ENCODE measurements at regions not wholly inside any gene's neighbourhood (a gene's known extent, or its start where the extent isn't known, plus 50 kb on each side); places are given as distances from the start of the nearest gene placed in this dataset.

DNA sequence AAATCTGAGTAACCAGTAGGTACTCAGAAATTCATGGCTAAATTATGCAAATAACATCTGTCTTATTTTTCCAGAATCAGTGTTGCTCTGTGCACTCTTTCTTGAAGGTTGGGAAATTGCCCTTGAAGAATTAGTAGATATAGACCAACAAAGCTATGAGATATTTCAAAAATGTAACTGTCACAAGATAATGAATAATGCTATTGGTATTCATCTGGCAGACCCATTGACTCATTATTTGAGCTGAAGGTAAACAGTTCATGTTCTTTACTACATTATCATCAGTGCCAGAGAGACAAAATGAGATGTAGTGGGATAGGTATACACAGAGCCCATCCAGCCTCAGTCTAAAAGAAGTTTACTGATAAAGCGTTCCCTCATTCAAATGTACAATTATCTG lies 274.7 kb downstream of the CASP12 start:
- no peaks in the 10 kb centered on the region for H3K9me3 ChIP-seq (ENCODE audit: low read length)
- POLR2A ChIA-PET: no interaction called here
- no peak overlapping the region for H3K27ac ChIP-seq (ENCODE audit: low read depth, low read length, poor library complexity, severe bottlenecking)
- H3K9me2 ChIP-seq (ENCODE audit: insufficient read depth, low read length): no peaks in the 10 kb centered on the region
- H2AFZ ChIP-seq (ENCODE audit: low read length): no peak overlapping the region
- no peak overlapping the region for H3K4me2 ChIP-seq (ENCODE audit: low read length)
- H4K20me1 ChIP-seq (ENCODE audit: insufficient read depth, low read length): no peaks in the 10 kb centered on the region
- CTCF ChIA-PET (ENCODE audit: unreplicated experiment): no interaction called here
- TF ChIP-seq, protein P1, sequence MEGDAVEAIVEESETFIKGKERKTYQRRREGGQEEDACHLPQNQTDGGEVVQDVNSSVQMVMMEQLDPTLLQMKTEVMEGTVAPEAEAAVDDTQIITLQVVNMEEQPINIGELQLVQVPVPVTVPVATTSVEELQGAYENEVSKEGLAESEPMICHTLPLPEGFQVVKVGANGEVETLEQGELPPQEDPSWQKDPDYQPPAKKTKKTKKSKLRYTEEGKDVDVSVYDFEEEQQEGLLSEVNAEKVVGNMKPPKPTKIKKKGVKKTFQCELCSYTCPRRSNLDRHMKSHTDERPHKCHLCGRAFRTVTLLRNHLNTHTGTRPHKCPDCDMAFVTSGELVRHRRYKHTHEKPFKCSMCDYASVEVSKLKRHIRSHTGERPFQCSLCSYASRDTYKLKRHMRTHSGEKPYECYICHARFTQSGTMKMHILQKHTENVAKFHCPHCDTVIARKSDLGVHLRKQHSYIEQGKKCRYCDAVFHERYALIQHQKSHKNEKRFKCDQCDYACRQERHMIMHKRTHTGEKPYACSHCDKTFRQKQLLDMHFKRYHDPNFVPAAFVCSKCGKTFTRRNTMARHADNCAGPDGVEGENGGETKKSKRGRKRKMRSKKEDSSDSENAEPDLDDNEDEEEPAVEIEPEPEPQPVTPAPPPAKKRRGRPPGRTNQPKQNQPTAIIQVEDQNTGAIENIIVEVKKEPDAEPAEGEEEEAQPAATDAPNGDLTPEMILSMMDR (conservative IDR thresholded peaks at IDR 0.05; ENCODE audit: low read length): no peak
- no peak for TF ChIP-seq EZH2phosphoT487 (IDR thresholded peaks at IDR 0.05; ENCODE audit: borderline replicate concordance, low read depth, low read length)
- DNase-seq (ENCODE audit: low spot score): no peak
- H3K4me1 ChIP-seq (ENCODE audit: insufficient read depth, low read length, poor library complexity, severe bottlenecking): no peaks in the 10 kb centered on the region
- H3K36me3 ChIP-seq (ENCODE audit: insufficient read depth, low read length): no peaks in the 10 kb centered on the region
- no peaks in the 10 kb centered on the region for H3K79me2 ChIP-seq (ENCODE audit: insufficient read depth, low read depth, low read length)
- no peak overlapping the region for H3K4me3 ChIP-seq (ENCODE audit: low read depth, low read length, poor library complexity, severe bottlenecking)
- no TSS peak for BruUV-seq (replicated peaks)
- intact Hi-C loops (cut with micrococcal nuclease; ENCODE audit: unreplicated experiment): no loop called here

DNA sequence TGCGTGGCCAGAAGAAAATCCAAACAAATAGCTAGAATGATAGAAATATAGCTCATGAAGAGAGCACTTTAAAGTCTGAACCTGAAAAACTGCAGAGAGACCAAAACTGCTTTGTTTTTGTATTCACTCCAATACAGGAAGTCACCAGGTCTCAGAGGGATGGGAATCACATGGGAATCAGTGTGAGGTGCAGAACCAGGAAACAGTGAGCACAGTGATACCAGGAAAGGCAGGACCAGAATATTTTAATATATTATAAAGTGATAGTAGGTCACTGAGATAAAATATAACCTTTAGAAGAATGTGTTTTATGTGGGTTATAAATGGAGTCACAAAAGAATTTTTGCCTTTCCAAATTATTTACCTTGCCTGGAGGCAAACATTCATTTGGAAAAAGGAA lies 277.3 kb downstream of the CASP12 start:
- intact Hi-C loops (cut with micrococcal nuclease; ENCODE audit: unreplicated experiment): no loop called here
- no peaks in the 10 kb centered on the region for H3K9me2 ChIP-seq (ENCODE audit: insufficient read depth, low read length)
- no peaks in the 10 kb centered on the region for H3K9me3 ChIP-seq (ENCODE audit: low read length)
- H2AFZ ChIP-seq (ENCODE audit: low read length): no peak overlapping the region
- BruUV-seq (replicated peaks): no TSS peak
- no peak for DNase-seq (ENCODE audit: low spot score)
- ChIA-PET POLR2A (no interaction called here), CTCF (ENCODE audit: unreplicated experiment) (interaction anchor here (0.8 kb wide), 1 partner anchor 14 kb away, joined by 3 read pairs; no protein-coding TSS in a partner anchor)
- H3K4me1 ChIP-seq (ENCODE audit: insufficient read depth, low read length, poor library complexity, severe bottlenecking): no peaks in the 10 kb centered on the region
- H3K79me2 ChIP-seq (ENCODE audit: insufficient read depth, low read depth, low read length): no peaks in the 10 kb centered on the region
- no peak overlapping the region for H3K4me3 ChIP-seq (ENCODE audit: low read depth, low read length, poor library complexity, severe bottlenecking)
- no peaks in the 10 kb centered on the region for H3K36me3 ChIP-seq (ENCODE audit: insufficient read depth, low read length)
- H3K4me2 ChIP-seq (ENCODE audit: low read length): no peak overlapping the region
- H4K20me1 ChIP-seq (ENCODE audit: insufficient read depth, low read length): no peaks in the 10 kb centered on the region
- H3K27ac ChIP-seq (ENCODE audit: low read depth, low read length, poor library complexity, severe bottlenecking): no peak overlapping the region
- TF ChIP-seq, protein P1 (conservative IDR thresholded peaks at IDR 0.05; ENCODE audit: low read length): no peak
- no peak for TF ChIP-seq EZH2phosphoT487 (IDR thresholded peaks at IDR 0.05; ENCODE audit: borderline replicate concordance, low read depth, low read length)

DNA sequence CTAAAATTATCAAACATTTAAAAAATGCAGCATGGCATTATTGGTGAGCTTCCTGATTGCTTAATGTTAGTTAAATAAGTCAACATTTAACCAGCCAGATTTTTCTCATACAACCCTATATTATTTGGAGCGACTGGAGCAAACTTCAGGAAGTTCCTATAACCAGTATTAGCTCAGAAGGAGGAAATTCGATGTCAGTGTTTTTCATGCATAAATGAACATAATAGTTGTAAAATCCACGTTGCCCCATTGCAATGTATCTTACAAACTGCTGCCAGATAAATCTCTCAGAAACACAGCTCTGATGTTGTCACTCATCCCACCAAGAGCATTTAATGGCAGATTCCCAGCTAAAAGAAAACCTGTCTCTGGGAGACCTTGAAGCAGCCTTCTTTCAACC lies 278.5 kb downstream of the CASP12 start:
- H3K9me2 ChIP-seq (ENCODE audit: insufficient read depth, low read length): no peaks in the 10 kb centered on the region
- ChIA-PET CTCF (ENCODE audit: unreplicated experiment) (interaction anchor here (0.6 kb wide), 1 partner anchor 223 kb away, joined by 3 read pairs; no protein-coding TSS in a partner anchor), POLR2A (interaction anchor here (0.6 kb wide), 1 partner anchor 10 kb away, joined by 3 read pairs; no protein-coding TSS in a partner anchor)
- no peak overlapping the region for H3K4me2 ChIP-seq (ENCODE audit: low read length)
- H3K9me3 ChIP-seq (ENCODE audit: low read length): no peaks in the 10 kb centered on the region
- H3K27ac ChIP-seq (ENCODE audit: low read depth, low read length, poor library complexity, severe bottlenecking): no peak overlapping the region
- DNase-seq (ENCODE audit: low spot score): no peak
- no peak for TF ChIP-seq EZH2phosphoT487 (IDR thresholded peaks at IDR 0.05; ENCODE audit: borderline replicate concordance, low read depth, low read length)
- TF ChIP-seq, protein P1 (conservative IDR thresholded peaks at IDR 0.05; ENCODE audit: low read length): no peak
- no peaks in the 10 kb centered on the region for H3K4me1 ChIP-seq (ENCODE audit: insufficient read depth, low read length, poor library complexity, severe bottlenecking)
- intact Hi-C loops (cut with micrococcal nuclease; ENCODE audit: unreplicated experiment): no loop called here
- H4K20me1 ChIP-seq (ENCODE audit: insufficient read depth, low read length): no peaks in the 10 kb centered on the region
- no peaks in the 10 kb centered on the region for H3K36me3 ChIP-seq (ENCODE audit: insufficient read depth, low read length)
- no peak overlapping the region for H3K4me3 ChIP-seq (ENCODE audit: low read depth, low read length, poor library complexity, severe bottlenecking)
- no peak overlapping the region for H2AFZ ChIP-seq (ENCODE audit: low read length)
- BruUV-seq (replicated peaks): no TSS peak
- no peaks in the 10 kb centered on the region for H3K79me2 ChIP-seq (ENCODE audit: insufficient read depth, low read depth, low read length)
